Peyer's patch (tissue), 4 donors: ENCODE measurements at regions not wholly inside any gene's neighbourhood (a gene's known extent, or its start where the extent isn't known, plus 50 kb on each side); places are given as distances from the start of the nearest gene placed in this dataset.
"Not testable (repeated sequence)": the region's sequence is repeated elsewhere in the genome, so short reads cannot be mapped to it uniquely, and the experiment has no call there.

Experiments
- DNase-seq, 3 donors: peaks; one replicate each; pipeline ENCODE4 v3.0.0-alpha.2; 2017 to 2019
- H3K27ac ChIP-seq, 4 donors: fragments of 200-600 bp; sonication (generic); one replicate each; pipeline ENCODE4 v1.5.1; 2016 to 2019
- H3K27me3 ChIP-seq, 2 donors: fragments of 200-600 bp; sonication (generic); one replicate each; pipeline ENCODE4 v1.5.1; 2019
- H3K36me3 ChIP-seq, 3 donors: fragments of 200-600 bp; sonication (generic); one replicate each; pipeline ENCODE4 v1.5.1; 2016 to 2019
- H3K4me1 ChIP-seq, 4 donors: fragments of 200-600 bp; sonication (generic); one replicate each; pipeline ENCODE4 v1.5.1; 2016 to 2019
- H3K4me3 ChIP-seq, 4 donors: fragments of 200-600 bp; sonication (generic); 1 replicate in 3 of 4; 2 replicates in 1 of 4; pipeline ENCODE4 v1.5.1; 2016 to 2019; ENCODE audit warnings: mild to moderate bottlenecking in 1 of 4
- H3K9me3 ChIP-seq, 4 donors: fragments of 200-600 bp; sonication (generic); one replicate each; pipeline ENCODE4 v1.5.1; 2016 to 2019; ENCODE audit warnings: mild to moderate bottlenecking in 1 of 4
- CTCF ChIP-seq, 6 experiments: fragments of 450-650 bp in 4 of 6; fragments of 200-600 bp in 2 of 6; sonication (generic) in 1 of 6; IDR thresholded peaks; one replicate each; pipeline ENCODE4 v1.5.1; 2017 to 2019; ENCODE audit warnings: antibody characterized with exemption in 6 of 6, mild to moderate bottlenecking in 3 of 6, moderate library complexity in 1 of 6
- POLR2A ChIP-seq, 2 donors: fragments of 450-650 bp; IDR thresholded peaks; one replicate each; pipeline ENCODE4 v1.5.1; 2017; ENCODE audit warnings: antibody characterized with exemption in 2 of 2, mild to moderate bottlenecking in 2 of 2, moderate library complexity in 2 of 2

- DNase-seq = no peak
- no peak overlapping the region for H3K27ac ChIP-seq
- no peaks in the 10 kb centered on the region for H3K36me3 ChIP-seq
- no peak for TF ChIP-seq POLR2A (IDR thresholded peaks at IDR 0.05)
- no peak for TF ChIP-seq CTCF (IDR thresholded peaks at IDR 0.05)
- no peaks in the 10 kb centered on the region for H3K27me3 ChIP-seq
- H3K4me1 ChIP-seq = no peaks in the 10 kb centered on the region
- H3K9me3 ChIP-seq = no peaks in the 10 kb centered on the region
- no peak overlapping the region for H3K4me3 ChIP-seq
Observed at GRCh38 chr21:15209224-15209623, 144.4 kb upstream of the NRIP1 start.

- Histone ChIP-seq H3K27ac (no peak overlapping the region), H3K4me1 (no peaks in the 10 kb centered on the region), H3K36me3 (no peaks in the 10 kb centered on the region), H3K9me3 (no peaks in the 10 kb centered on the region), H3K4me3 (no peak overlapping the region), H3K27me3 (no peaks in the 10 kb centered on the region)
- TF ChIP-seq POLR2A (IDR thresholded peaks at IDR 0.05) (no peak), CTCF (IDR thresholded peaks at IDR 0.05) (no peak)
- DNase-seq = peak in 1 of 3 donors; percentile 69
Observed at GRCh38 chr21:15210235-15210678, 145.5 kb upstream of the NRIP1 start.

GRCh38 chr21:15211491-15212133 lies 146.8 kb upstream of the NRIP1 start:
- H3K27me3 ChIP-seq = no peaks in the 10 kb centered on the region
- H3K27ac ChIP-seq = no peak overlapping the region
- no peak for DNase-seq
- no peaks in the 10 kb centered on the region for H3K36me3 ChIP-seq
- H3K9me3 ChIP-seq = no peaks in the 10 kb centered on the region
- no peaks in the 10 kb centered on the region for H3K4me1 ChIP-seq
- no peak for TF ChIP-seq CTCF (IDR thresholded peaks at IDR 0.05)
- no peak for TF ChIP-seq POLR2A (IDR thresholded peaks at IDR 0.05)
- no peak overlapping the region for H3K4me3 ChIP-seq

- Histone ChIP-seq H3K9me3 (no peaks in the 10 kb centered on the region), H3K27ac (no peak overlapping the region), H3K27me3 (no peaks in the 10 kb centered on the region), H3K4me1 (no peaks in the 10 kb centered on the region), H3K4me3 (no peak overlapping the region), H3K36me3 (no peaks in the 10 kb centered on the region)
- TF ChIP-seq POLR2A (IDR thresholded peaks at IDR 0.05) (no peak), CTCF (IDR thresholded peaks at IDR 0.05) (no peak)
- DNase-seq = no peak
Observed at GRCh38 chr21:15212206-15212605, 147.4 kb upstream of the NRIP1 start.

GRCh38 chr21:15218476-15218875 lies 153.7 kb upstream of the NRIP1 start:
- H3K9me3 ChIP-seq, H3K4me1 ChIP-seq, H3K4me3 ChIP-seq, H3K27ac ChIP-seq, H3K27me3 ChIP-seq, DNase-seq, H3K36me3 ChIP-seq: not testable (repeated sequence)

GRCh38 chr21:15219039-15219438 lies 154.2 kb upstream of the NRIP1 start:
- Histone ChIP-seq H3K4me3 (no peak overlapping the region), H3K9me3 (no peaks in the 10 kb centered on the region), H3K27me3 (no peaks in the 10 kb centered on the region), H3K27ac (no peak overlapping the region), H3K4me1 (no peaks in the 10 kb centered on the region), H3K36me3 (no peaks in the 10 kb centered on the region)
- TF ChIP-seq POLR2A (IDR thresholded peaks at IDR 0.05) = no peak
- no peak for TF ChIP-seq CTCF (IDR thresholded peaks at IDR 0.05)
- no peak for DNase-seq
